Type B pancreatic cell (in vitro differentiated cells): ENCODE measurements at regions not wholly inside any gene's neighbourhood (a gene's known extent, or its start where the extent isn't known, plus 50 kb on each side); places are given as distances from the start of the nearest gene placed in this dataset.

Experiments
- DNase-seq: peaks from one replicate; pipeline ENCODE4 v3.0.0; 2021; ENCODE audit warnings: mixed read lengths; ENCODE audit not compliant: unreplicated experiment; ENCODE audit errors: extremely low spot score
- H3K27ac Mint-ChIP-seq: 2 replicates; pipeline ENCODE4 v1.8.0; 2021; ENCODE audit warnings: mild to moderate bottlenecking, mixed read lengths
- H3K27me3 Mint-ChIP-seq: 2 replicates; pipeline ENCODE4 v1.8.0; 2021; ENCODE audit warnings: mixed read lengths
- H3K36me3 Mint-ChIP-seq: 2 replicates; pipeline ENCODE4 v1.8.0; 2021; ENCODE audit warnings: mixed read lengths
- H3K4me1 Mint-ChIP-seq: one replicate; pipeline ENCODE4 v1.8.0; 2021; ENCODE audit warnings: mixed read lengths; ENCODE audit not compliant: unreplicated experiment
- H3K4me3 Mint-ChIP-seq: 2 replicates; pipeline ENCODE4 v1.8.0; 2021; ENCODE audit warnings: mild to moderate bottlenecking, mixed read lengths
- H3K9me3 Mint-ChIP-seq: 2 replicates; pipeline ENCODE4 v1.8.0; 2021; ENCODE audit warnings: mixed read lengths
- TF ChIP-seq, protein P1 (sequence below): fragments of 200-600 bp; sonication (generic); conservative IDR thresholded peaks from 2 replicates; pipeline ENCODE4 v1.5.0; 2021; ENCODE audit warnings: antibody characterized with exemption, mild to moderate bottlenecking

DNA sequence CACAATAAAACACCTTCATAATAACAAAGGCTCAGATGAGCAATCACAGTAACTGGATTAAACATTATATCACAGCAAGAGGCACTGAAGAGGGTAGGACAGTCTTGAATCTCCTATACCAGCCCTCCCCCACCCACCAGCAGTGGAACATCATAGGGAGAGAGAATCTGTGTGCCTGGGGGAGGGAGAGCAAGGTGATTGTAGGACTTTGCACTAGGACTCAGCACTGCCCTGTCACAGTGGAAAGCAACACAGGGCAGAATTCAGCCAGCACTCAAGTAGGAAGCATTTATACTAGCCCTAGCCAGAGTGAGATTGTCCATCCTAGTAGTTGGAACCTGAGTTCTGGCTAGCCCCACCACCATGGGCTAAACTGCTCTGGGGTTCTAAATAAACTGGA, 400.2 kb downstream of the HAO1 start:
- Mint-ChIP-seq H3K4me3 (no peak overlapping the region), H3K9me3 (no peaks in the 10 kb centered on the region), H3K27ac (no peak overlapping the region), H3K4me1 (no peaks in the 10 kb centered on the region), H3K27me3 (no peaks in the 10 kb centered on the region), H3K36me3 (no peaks in the 10 kb centered on the region)
- TF ChIP-seq, protein P1, sequence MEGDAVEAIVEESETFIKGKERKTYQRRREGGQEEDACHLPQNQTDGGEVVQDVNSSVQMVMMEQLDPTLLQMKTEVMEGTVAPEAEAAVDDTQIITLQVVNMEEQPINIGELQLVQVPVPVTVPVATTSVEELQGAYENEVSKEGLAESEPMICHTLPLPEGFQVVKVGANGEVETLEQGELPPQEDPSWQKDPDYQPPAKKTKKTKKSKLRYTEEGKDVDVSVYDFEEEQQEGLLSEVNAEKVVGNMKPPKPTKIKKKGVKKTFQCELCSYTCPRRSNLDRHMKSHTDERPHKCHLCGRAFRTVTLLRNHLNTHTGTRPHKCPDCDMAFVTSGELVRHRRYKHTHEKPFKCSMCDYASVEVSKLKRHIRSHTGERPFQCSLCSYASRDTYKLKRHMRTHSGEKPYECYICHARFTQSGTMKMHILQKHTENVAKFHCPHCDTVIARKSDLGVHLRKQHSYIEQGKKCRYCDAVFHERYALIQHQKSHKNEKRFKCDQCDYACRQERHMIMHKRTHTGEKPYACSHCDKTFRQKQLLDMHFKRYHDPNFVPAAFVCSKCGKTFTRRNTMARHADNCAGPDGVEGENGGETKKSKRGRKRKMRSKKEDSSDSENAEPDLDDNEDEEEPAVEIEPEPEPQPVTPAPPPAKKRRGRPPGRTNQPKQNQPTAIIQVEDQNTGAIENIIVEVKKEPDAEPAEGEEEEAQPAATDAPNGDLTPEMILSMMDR: no peak
- no peak for DNase-seq

DNA sequence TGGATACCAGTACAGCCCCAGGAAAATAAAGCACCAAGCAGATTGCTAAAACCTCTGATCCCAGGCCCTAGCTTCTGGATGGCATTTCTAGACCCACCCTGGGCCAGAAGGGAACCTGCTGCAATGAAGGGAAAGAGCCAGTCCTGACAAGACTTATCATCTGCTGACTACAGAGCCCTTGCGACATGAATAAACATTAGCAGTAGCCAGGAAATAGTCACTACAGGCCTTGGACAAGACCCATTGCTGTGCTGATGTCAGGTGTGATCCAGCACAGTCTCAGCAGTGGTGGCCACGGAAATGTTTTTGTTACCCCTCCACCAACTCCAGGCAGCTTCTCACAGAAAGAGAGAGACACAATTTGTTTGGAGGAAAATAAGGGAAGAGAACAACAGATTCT, 399.3 kb downstream of the HAO1 start:
- Mint-ChIP-seq H3K4me3 (no peak overlapping the region), H3K27me3 (no peaks in the 10 kb centered on the region), H3K4me1 (no peaks in the 10 kb centered on the region), H3K9me3 (no peaks in the 10 kb centered on the region), H3K27ac (no peak overlapping the region), H3K36me3 (no peaks in the 10 kb centered on the region)
- TF ChIP-seq, protein P1: no peak
- DNase-seq: no peak

DNA sequence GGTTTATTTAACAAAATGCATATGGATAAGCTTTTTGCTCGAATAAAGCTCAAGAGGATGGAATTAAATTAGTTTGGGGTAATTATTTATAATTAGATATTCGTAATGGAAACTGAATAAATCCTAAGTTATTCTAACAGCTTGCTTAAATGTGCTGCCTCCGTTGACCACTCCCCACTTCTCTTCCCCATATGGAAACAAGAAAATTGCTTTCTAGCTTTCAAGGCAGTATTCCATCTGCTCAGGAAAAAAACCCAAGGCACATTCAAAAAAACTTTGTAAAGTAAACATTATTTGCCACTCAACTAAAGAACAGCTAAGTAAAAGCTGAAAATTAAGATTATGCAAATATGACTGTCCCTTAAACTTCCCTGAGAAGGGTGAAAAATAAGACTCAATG, 369.2 kb downstream of the HAO1 start:
- DNase-seq: no peak
- Mint-ChIP-seq H3K4me1 (peaks cover 6% of the 10 kb centered on the region), H3K27me3 (no peaks in the 10 kb centered on the region), H3K27ac (no peak overlapping the region), H3K9me3 (no peaks in the 10 kb centered on the region), H3K4me3 (no peak overlapping the region), H3K36me3 (no peaks in the 10 kb centered on the region)
- TF ChIP-seq, protein P1: no peak

DNA sequence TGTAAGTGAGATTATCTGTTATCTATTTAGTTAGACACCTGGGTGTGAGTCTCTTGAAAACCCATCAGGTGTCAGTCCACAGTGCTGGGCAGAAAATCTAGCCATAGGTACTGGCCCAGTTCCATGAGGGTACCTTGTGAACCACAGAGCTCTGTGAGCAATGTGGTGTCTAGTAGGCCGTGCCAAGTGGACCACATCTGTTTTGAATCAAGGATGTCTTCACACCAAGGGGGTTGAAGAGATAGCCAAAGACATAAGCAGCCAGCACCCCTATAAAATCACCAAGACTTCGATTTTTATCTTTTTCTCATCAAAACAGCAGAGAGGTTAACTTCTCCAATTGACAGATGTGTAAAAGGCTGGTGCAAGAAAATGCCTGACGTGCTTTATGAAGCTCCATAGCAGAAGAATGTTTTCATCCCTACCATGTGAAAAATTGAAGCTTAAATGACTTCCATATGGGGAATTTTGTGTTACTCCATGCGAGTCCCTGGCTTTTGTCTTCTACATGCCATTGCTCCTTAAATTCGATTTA, 368.7 kb downstream of the HAO1 start:
- no peaks in the 10 kb centered on the region for H3K27me3 Mint-ChIP-seq
- H3K36me3 Mint-ChIP-seq: no peaks in the 10 kb centered on the region
- TF ChIP-seq, protein P1: no peak
- no peaks in the 10 kb centered on the region for H3K9me3 Mint-ChIP-seq
- H3K4me1 Mint-ChIP-seq: peaks cover 6% of the 10 kb centered on the region
- no peak for DNase-seq
- H3K27ac Mint-ChIP-seq: no peak overlapping the region
- no peak overlapping the region for H3K4me3 Mint-ChIP-seq

DNA sequence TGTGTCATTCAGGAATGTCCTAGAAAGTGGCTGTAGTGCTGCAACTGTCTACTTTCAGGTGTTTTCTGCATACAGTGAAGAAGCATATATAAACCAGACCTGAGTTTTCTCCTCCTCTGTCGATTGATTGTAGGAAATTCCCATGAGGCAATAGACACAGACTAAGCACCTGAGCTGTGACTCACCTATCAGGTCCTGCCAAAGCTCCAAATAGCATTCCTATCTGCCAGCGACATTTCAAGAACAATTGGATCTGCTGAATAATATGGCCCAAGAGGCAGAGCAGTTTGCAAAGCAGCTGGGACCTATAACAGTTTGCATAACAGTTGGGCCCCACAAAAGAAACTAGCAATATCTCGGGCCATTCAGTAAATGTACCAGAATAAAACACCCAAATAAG, 360.4 kb downstream of the HAO1 start:
- DNase-seq: no peak
- Mint-ChIP-seq H3K27ac (no peak overlapping the region), H3K36me3 (no peaks in the 10 kb centered on the region), H3K4me1 (no peaks in the 10 kb centered on the region), H3K9me3 (no peaks in the 10 kb centered on the region), H3K4me3 (no peak overlapping the region), H3K27me3 (no peaks in the 10 kb centered on the region)
- TF ChIP-seq, protein P1: no peak

DNA sequence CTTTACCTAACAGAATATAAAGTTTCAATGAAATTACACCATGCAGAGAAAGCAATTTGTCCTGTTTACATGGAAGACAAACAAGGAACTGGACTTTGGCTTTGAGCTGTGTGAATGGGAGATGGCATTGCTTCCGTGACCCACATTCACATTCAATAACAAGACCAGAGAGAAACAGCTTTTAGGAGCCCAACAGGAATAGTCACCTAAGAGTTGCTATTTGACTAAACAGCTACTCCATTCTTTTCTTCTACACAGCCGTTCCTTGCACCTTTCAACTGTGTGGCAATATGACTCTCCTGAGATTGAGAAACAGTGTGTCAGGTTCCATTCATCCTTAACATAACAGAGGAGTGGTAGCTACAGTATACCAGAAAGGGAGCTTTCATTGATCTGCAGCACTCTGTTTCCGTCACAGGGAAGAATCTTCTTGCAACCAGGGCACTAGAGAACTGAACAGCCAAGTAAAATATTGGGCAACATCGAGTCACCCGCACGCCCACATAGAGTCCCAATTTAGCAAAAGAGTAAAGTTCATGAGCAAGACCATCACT, 355.1 kb downstream of the HAO1 start:
- H3K36me3 Mint-ChIP-seq: no peaks in the 10 kb centered on the region
- no peaks in the 10 kb centered on the region for H3K4me1 Mint-ChIP-seq
- no peaks in the 10 kb centered on the region for H3K27me3 Mint-ChIP-seq
- H3K27ac Mint-ChIP-seq: no peak overlapping the region
- H3K9me3 Mint-ChIP-seq: no peaks in the 10 kb centered on the region
- TF ChIP-seq, protein P1: no peak
- DNase-seq: no peak
- H3K4me3 Mint-ChIP-seq: no peak overlapping the region
